HG02973 (cell line): ENCODE measurements at regions not wholly inside any gene's neighbourhood (a gene's known extent, or its start where the extent isn't known, plus 50 kb on each side); places are given as distances from the start of the nearest gene placed in this dataset.
"Not testable (repeated sequence)": the region's sequence is repeated elsewhere in the genome, so short reads cannot be mapped to it uniquely, and the experiment has no call there.

ENCODE experiments used
- ATAC-seq: cut with Tn5 transposase; IDR thresholded peaks from one replicate; pipeline ENCODE4 v1.9.1; 2021; ENCODE audit warnings: moderate library complexity; ENCODE audit not compliant: unreplicated experiment

DNA sequence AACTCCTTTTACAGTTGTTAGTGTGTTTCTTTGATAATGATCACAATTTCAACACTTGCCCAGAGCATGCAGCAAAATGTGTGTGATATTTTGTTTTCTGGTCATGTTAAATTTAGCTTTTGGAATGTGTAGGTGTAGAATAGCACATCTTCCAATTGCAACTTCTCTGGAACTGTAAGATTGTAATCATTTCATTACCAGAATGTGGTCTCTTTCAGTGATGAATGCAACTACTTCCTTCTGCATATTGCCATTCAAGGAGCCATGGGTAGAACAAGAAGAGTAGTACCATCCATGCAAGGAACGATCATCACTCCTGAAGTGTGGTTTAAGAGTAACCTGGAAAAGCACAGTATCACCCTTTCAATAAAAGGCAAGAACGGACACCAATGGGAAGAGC lies 548.8 kb upstream of the ZNF804A start:
- ATAC-seq: no peak

GRCh38 chr2:184053326-184053725 lies 545.0 kb upstream of the ZNF804A start:
- no peak for ATAC-seq

DNA sequence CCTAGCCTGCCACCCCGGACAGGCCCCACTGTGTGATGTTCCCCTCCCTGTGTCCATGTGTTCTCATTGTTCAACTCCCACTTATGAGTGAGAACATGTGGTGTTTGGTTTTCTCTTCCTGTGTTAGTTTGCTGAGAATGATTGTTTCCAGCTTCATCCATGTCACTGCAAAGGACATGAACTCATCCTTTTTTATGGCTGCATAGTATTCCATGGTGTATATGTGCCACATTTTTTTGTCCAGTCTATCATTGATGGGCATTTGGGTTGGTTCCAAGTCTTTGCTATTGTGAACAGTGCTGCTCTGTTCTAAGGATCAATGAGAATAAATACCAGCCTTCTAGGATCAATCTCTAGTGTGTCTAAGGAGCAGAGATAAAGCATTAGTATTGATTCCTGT lies 543.9 kb upstream of the ZNF804A start:
- not testable (repeated sequence) for ATAC-seq

DNA sequence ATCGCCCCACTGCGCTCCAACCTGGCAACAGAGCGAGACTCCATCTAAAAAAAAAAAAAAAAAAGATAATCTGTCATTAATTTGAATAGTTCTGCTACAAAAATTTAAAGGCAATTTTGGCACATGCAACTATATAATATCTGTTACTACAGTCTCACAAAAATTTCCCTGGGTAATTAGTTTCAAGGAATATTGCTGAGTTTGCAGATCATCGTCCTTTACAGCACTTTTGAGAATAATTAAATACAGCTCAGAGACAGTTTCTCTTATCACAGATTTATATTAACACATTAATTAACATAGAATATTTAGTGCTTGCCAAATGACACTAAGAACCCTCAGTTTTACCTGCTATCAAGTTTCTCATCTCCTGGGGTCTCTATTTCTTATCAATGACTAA lies 540.4 kb upstream of the ZNF804A start:
- no peak for ATAC-seq

GRCh38 chr2:184060268-184060667 lies 538.1 kb upstream of the ZNF804A start:
- not testable (repeated sequence) for ATAC-seq

DNA sequence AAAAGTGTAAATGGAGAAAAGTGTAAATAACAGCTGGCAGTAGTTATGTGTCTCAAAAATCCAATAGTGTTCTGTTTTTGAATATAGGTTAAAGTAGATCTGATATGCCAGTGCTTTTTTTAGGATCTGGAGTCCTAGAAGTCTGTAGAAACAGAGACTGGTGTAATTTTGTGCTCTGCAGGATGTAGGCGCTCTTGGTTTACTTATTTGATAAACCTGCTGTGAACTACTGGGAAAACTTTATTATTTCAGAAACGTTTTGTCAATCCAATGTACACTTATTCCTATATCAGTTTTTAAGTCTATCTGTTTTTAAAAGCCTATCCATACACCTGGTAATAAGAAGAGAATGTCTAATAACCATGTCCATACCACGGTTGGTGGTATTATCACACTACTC lies 530.8 kb upstream of the ZNF804A start:
- ATAC-seq: no peak

- no peak for ATAC-seq
Measured at GRCh38 chr2:184072470-184072869, 525.9 kb upstream of the ZNF804A start.

GRCh38 chr2:184078496-184078895 lies 519.8 kb upstream of the ZNF804A start:
- no peak for ATAC-seq

DNA sequence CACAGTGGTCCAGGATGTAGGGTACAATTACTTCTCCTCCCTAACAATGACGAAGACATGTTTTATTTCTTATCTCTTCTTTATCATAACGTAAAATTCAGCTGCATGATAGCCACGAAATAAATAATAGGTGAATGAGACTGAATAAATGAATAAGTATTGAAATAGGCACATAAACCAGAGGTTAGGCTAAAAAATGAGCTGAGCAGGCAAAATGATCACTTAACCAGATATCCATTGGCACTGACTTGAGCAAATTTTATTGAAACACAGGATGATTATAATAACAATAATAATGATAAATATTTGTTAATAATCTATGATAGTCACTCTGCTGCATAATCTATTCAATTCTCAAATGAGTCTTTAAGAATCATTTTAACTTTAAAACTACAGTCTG lies 506.9 kb upstream of the ZNF804A start:
- ATAC-seq: no peak

- no peak for ATAC-seq
Measured at GRCh38 chr2:184113696-184114403, 484.5 kb upstream of the ZNF804A start.

DNA sequence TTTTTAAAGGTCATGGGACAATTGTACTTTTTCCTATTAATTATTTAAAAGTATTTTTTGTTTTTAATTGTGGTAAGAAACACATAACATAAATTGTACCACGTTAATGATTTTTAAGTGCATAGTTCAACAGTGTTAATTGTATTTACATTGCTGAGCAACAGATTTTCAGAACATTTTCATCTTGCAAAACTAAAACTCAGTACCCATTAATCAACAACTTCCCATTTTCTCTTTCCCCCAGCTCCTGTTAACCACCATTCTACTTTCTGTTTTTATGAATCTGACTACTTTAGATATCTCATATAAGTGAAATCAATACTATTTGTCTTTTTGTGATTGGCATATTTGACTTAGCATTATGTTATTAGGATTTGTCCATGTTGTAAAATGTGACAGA lies 483.9 kb upstream of the ZNF804A start:
- no peak for ATAC-seq

GRCh38 chr2:184119989-184120800 lies 478.1 kb upstream of the ZNF804A start:
- no peak for ATAC-seq

GRCh38 chr2:184125867-184126266 lies 472.5 kb upstream of the ZNF804A start:
- ATAC-seq: no peak

DNA sequence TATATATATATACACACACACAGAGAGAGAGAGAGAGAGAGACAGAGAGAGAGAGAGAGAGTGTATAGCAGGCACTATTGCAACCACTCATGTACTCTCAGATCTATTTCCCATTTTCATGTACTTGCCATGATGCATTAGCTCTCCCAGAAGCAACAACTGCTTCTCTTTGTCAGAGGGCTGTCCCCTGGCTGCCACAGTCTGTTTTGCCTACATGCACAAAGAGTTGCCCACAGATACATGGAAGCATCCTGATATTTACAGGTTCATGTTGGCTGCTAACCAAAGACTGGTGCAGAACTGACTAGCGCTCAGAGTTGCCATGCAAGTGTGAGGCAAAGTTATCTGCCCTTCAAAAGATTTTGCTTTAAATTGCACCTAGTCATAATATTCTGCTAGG lies 469.3 kb upstream of the ZNF804A start:
- ATAC-seq: no peak

DNA sequence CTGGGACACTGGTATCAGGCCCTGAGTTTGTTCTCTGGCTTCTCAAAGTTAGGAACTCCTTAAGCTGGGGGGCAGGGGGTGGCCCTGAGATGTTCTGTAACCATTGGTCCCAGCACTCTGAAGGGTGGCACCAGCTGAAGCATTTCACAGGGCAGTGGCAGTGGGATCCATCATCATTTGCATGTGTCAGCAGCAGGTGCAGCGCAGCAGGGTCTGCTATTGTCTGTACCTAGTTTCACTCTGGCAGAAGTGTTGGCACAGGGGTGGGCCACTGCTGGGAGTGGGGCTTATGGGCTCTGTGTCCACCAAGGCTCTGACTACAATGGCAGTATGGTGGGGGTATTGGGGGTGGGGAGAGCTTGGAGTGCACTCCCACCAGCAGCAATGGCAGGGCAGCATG lies 460.4 kb upstream of the ZNF804A start:
- ATAC-seq: no peak

- ATAC-seq: no peak
Measured at GRCh38 chr2:184141866-184142265, 456.5 kb upstream of the ZNF804A start.

GRCh38 chr2:184154438-184154837 lies 443.9 kb upstream of the ZNF804A start:
- ATAC-seq: no peak

- ATAC-seq: no peak
Measured at GRCh38 chr2:184155791-184156190, 442.5 kb upstream of the ZNF804A start.

DNA sequence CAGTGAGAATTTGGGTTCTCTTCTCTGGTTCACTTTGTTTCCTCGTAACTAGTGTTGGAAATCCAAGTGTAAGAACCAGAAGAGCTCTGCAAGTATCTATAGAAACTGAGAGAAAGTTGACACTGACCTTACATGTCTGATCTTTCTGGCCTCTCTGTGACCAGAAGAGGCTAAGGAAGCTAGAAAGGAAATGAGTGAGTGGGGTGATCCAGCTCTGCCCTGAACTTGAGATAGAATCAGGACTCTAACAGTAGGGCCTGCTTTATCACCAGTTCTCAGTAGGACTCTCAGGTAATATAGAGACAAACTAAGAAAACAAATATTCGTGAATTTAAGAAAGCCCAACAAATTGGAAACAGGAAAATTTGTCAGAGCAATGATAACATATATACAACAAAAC lies 441.2 kb upstream of the ZNF804A start:
- ATAC-seq: no peak

- ATAC-seq: no peak
Measured at GRCh38 chr2:184162426-184162825, 435.9 kb upstream of the ZNF804A start.

DNA sequence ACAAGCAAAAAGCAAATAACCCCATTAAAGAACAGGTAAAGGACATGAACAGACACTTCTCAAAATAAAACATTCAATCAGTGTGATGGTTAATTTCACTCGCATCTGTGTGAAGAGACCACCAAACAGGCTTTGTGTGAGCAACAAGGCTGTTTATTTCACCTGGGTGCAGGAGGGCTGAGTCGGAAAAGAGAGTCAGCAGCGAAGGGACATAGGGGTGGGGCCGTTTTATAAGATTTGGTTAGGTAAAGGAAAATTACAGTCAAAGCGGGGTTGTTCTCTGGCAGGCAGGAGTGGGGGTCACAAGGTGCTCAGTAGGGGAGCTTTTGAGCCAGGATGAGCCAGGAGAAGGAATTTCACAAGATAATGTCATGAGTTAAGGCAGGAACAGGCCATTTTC lies 429.5 kb upstream of the ZNF804A start:
- not testable (repeated sequence) for ATAC-seq

DNA sequence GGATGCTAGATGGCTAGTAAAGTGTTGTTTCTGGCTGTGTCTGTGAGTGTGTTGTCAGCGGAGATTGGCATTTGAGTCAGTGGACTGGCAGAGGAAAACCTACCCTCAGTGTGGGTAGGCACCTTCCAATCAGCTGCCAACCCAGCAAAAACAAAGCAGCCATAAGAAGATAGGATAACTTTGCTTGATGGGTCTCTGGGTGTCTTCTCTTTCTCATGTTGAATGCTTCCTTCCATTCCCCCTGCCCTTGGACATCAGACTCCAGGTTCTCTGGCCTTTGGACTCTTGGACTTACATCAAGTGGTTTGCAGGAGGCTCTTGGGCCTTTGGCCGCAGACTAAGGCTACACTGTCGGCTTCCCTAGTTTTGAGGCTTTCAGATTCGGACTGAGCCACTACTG lies 429.0 kb upstream of the ZNF804A start:
- ATAC-seq: no peak
